ENCODE measurements at regions not wholly inside any gene's neighbourhood (a gene's known extent, or its start where the extent isn't known, plus 50 kb on each side); places are given as distances from the start of the nearest gene placed in this dataset.

GRCh38 chr12:91986084-91986483, 159.6 kb downstream of the BTG1 start:
- Histone ChIP-seq H3K79me2 (ENCODE audit: insufficient read depth, low read length) (no peaks in the 10 kb centered on the region), H3K27me3 (ENCODE audit: insufficient read depth, low read length) (no peaks in the 10 kb centered on the region), H3K9ac (ENCODE audit: low read length) (peak overlapping the region; percentile 10), H4K20me1 (ENCODE audit: insufficient read depth, low read length) (no peaks in the 10 kb centered on the region), H3K36me3 (ENCODE audit: insufficient read depth, low read length) (no peaks in the 10 kb centered on the region), H3K4me3 (ENCODE audit: insufficient read depth, low read depth, low read length) (no peak overlapping the region), H3K9me3 (ENCODE audit: insufficient read depth, low read depth, low read length) (no peaks in the 10 kb centered on the region), H3K4me2 (ENCODE audit: low read length) (peak overlapping the region; percentile 47), H2AFZ (ENCODE audit: low read depth, low read length) (no peak overlapping the region), H3K27ac (ENCODE audit: low read depth, low read length) (peak overlapping the region; percentile 32), H3K4me1 (ENCODE audit: insufficient read depth, low read length) (peaks cover 42% of the 10 kb centered on the region)
- Mint-ChIP-seq H3K4me3 (ENCODE audit: unreplicated experiment) (no peak overlapping the region), H3K27me3 (ENCODE audit: low read depth, unreplicated experiment) (no peaks in the 10 kb centered on the region), H3K27ac (ENCODE audit: unreplicated experiment) (peak overlapping the region; percentile 9), H3K36me3 (ENCODE audit: low read depth, unreplicated experiment) (no peaks in the 10 kb centered on the region), H3K9me3 (ENCODE audit: unreplicated experiment) (no peaks in the 10 kb centered on the region), H3K4me1 (ENCODE audit: low read depth, unreplicated experiment) (peaks cover 27% of the 10 kb centered on the region)
- peak; percentile 41 for FAIRE-seq
- no peak for TF ChIP-seq CTCF (IDR thresholded peaks at IDR 0.05; ENCODE audit: insufficient read depth, low read depth, low read length)
- DNase-seq (ENCODE audit: low read depth): peak; percentile 60

GRCh38 chr12:91985002-91985787, 160.5 kb downstream of the BTG1 start:
- Histone ChIP-seq H3K4me1 (ENCODE audit: insufficient read depth, low read length) (peaks cover 38% of the 10 kb centered on the region), H3K9me3 (ENCODE audit: insufficient read depth, low read depth, low read length) (no peaks in the 10 kb centered on the region), H3K27ac (ENCODE audit: low read depth, low read length) (peak overlapping the region; percentile 29), H4K20me1 (ENCODE audit: insufficient read depth, low read length) (no peaks in the 10 kb centered on the region), H3K36me3 (ENCODE audit: insufficient read depth, low read length) (no peaks in the 10 kb centered on the region), H3K27me3 (ENCODE audit: insufficient read depth, low read length) (no peaks in the 10 kb centered on the region), H2AFZ (ENCODE audit: low read depth, low read length) (no peak overlapping the region), H3K4me2 (ENCODE audit: low read length) (peak overlapping the region; percentile 47), H3K4me3 (ENCODE audit: insufficient read depth, low read depth, low read length) (no peak overlapping the region), H3K79me2 (ENCODE audit: insufficient read depth, low read length) (no peaks in the 10 kb centered on the region), H3K9ac (ENCODE audit: low read length) (peak overlapping the region; percentile 11)
- H3K27me3 Mint-ChIP-seq (ENCODE audit: low read depth, unreplicated experiment): no peaks in the 10 kb centered on the region
- peaks cover 21% of the 10 kb centered on the region for H3K4me1 Mint-ChIP-seq (ENCODE audit: low read depth, unreplicated experiment)
- no peaks in the 10 kb centered on the region for H3K36me3 Mint-ChIP-seq (ENCODE audit: low read depth, unreplicated experiment)
- H3K27ac Mint-ChIP-seq (ENCODE audit: unreplicated experiment): no peak overlapping the region
- FAIRE-seq: no peak
- peak; percentile 72 for DNase-seq (ENCODE audit: low read depth)
- TF ChIP-seq CTCF (IDR thresholded peaks at IDR 0.05; ENCODE audit: insufficient read depth, low read depth, low read length) (no peak), EZH2 (IDR thresholded peaks at IDR 0.05; ENCODE audit: insufficient read depth, low read length) (no peak)
- no peak overlapping the region for H3K4me3 Mint-ChIP-seq (ENCODE audit: unreplicated experiment)
- no peaks in the 10 kb centered on the region for H3K9me3 Mint-ChIP-seq (ENCODE audit: unreplicated experiment)

- no peaks in the 10 kb centered on the region for H3K36me3 ChIP-seq (ENCODE audit: insufficient read depth, low read length)
- H3K27me3 ChIP-seq (ENCODE audit: insufficient read depth, low read length): no peaks in the 10 kb centered on the region
- no peak for FAIRE-seq
- H3K4me1 ChIP-seq (ENCODE audit: insufficient read depth, low read length): peaks cover 38% of the 10 kb centered on the region
- H3K79me2 ChIP-seq (ENCODE audit: insufficient read depth, low read length): no peaks in the 10 kb centered on the region
- peak overlapping the region; percentile 29 for H3K27ac ChIP-seq (ENCODE audit: low read depth, low read length)
- no peak overlapping the region for H3K4me3 Mint-ChIP-seq (ENCODE audit: unreplicated experiment)
- no peaks in the 10 kb centered on the region for H3K9me3 Mint-ChIP-seq (ENCODE audit: unreplicated experiment)
- H3K4me3 ChIP-seq (ENCODE audit: insufficient read depth, low read depth, low read length): no peak overlapping the region
- H3K27ac Mint-ChIP-seq (ENCODE audit: unreplicated experiment): no peak overlapping the region
- no peaks in the 10 kb centered on the region for H3K27me3 Mint-ChIP-seq (ENCODE audit: low read depth, unreplicated experiment)
- H3K9me3 ChIP-seq (ENCODE audit: insufficient read depth, low read depth, low read length): no peaks in the 10 kb centered on the region
- no peaks in the 10 kb centered on the region for H4K20me1 ChIP-seq (ENCODE audit: insufficient read depth, low read length)
- peaks cover 20% of the 10 kb centered on the region for H3K4me1 Mint-ChIP-seq (ENCODE audit: low read depth, unreplicated experiment)
- TF ChIP-seq CTCF (IDR thresholded peaks at IDR 0.05; ENCODE audit: insufficient read depth, low read depth, low read length) (no peak), EZH2 (IDR thresholded peaks at IDR 0.05; ENCODE audit: insufficient read depth, low read length) (no peak)
- no peak overlapping the region for H2AFZ ChIP-seq (ENCODE audit: low read depth, low read length)
- DNase-seq (ENCODE audit: low read depth): peak; percentile 70
- peak overlapping the region; percentile 3 for H3K9ac ChIP-seq (ENCODE audit: low read length)
- peak overlapping the region; percentile 47 for H3K4me2 ChIP-seq (ENCODE audit: low read length)
- no peaks in the 10 kb centered on the region for H3K36me3 Mint-ChIP-seq (ENCODE audit: low read depth, unreplicated experiment)
Measured at GRCh38 chr12:91984556-91984955, 161.1 kb downstream of the BTG1 start.
